CD1c-positive myeloid dendritic cell (primary cell): ENCODE measurements at regions not wholly inside any gene's neighbourhood (a gene's known extent, or its start where the extent isn't known, plus 50 kb on each side); places are given as distances from the start of the nearest gene placed in this dataset.

Source experiments
- DNase-seq: peaks from one replicate; pipeline ENCODE4 v3.0.0-alpha.2; 2016; ENCODE audit errors: extremely low spot score

DNA sequence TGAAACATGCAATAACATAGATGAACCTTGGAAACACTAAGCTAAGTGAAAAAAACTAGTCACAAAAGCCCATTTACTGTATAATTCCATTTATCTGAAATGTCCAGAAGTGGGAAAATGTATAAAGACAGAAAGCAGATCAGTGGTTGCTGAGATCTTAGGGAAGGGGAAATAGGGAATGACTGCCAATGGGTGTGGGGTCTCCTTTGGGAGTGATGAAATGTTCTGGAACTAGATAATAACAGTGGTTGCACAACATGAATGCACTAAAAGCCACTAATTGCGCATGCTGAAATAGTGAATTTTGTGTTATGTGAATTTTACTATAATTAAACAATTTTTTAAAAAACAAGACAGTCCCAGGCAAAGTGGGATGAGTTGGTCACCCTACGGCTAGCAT lies 472.8 kb downstream of the CCDC171 start:
- no peak for DNase-seq

DNA sequence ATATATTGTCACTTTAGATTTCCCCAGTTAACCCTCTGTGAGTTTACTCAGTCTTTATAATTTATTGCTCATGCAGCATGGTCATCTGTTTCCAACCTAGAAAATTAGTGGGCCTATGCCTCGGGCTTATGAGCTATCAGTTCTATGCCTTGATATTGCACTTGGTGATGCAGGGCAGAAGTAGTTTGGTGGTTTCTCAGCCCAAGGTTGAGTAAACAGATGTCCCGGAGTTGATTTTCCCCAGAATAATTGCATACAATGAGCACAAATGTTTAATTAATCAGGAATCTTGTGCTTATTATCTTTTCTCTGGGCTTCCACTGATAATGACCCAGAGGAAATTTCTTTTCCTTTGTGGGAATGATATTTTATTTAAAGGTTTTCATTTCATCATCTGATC lies 474.0 kb downstream of the CCDC171 start:
- DNase-seq, result no peak

GRCh38 chr9:16028548-16028947 lies 475.7 kb downstream of the CCDC171 start:
- no peak for DNase-seq

GRCh38 chr9:16029046-16029615 lies 476.3 kb downstream of the CCDC171 start:
- DNase-seq, result no peak

GRCh38 chr9:16029796-16030363 lies 477.0 kb downstream of the CCDC171 start:
- DNase-seq, result no peak

DNA sequence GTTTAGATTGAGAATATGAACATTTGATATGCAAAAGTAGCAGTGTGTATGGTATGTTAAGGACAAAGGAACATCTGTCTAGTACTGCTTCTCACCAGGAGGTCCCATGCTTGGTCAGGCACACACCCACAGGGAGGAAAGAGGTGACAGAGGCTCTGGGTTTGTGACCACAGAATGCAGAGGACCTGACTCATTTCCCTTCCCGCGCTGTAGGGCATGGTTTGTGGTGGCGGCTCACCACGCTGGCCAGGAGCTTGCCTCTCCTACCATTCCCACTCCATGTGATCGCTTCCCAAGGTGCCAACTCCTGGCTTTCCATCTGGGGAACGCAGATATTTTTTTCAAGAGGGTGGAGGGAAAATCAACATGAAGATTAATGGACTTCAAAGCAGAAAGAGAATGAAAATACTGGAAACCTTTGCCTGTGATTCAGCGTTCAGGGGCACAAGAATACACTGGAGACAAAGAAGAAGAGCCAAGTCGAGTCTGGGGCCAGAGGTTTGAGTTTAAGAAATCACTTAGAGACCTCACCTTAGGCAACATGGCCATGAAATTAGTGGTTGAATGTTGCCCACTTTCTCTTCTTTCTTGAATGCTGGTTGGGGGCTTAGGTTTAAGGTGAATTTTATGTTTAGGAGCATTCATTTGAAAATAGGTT lies 477.8 kb downstream of the CCDC171 start:
- DNase-seq, result no peak

GRCh38 chr9:16031486-16031885 lies 478.6 kb downstream of the CCDC171 start:
- DNase-seq, result no peak

DNA sequence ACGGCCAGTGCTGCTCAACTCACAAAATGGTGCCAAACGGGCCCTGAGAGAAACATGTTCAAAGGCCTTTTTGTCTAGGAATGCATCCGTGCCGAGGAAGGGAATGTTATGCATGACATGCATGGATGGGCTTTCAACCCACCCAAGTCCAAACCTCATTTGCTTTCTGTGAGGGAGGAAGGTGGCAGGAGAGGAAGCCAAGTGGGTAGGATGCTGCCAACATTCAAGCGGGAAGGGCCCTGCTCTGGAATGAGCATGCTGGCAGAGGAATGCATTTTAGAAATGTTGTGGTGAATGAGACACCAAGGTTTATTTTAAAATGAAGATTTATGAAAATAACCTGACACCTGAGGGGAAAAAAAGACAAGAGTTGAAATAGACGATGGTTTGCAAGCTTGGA lies 479.1 kb downstream of the CCDC171 start:
- DNase-seq, result no peak

DNA sequence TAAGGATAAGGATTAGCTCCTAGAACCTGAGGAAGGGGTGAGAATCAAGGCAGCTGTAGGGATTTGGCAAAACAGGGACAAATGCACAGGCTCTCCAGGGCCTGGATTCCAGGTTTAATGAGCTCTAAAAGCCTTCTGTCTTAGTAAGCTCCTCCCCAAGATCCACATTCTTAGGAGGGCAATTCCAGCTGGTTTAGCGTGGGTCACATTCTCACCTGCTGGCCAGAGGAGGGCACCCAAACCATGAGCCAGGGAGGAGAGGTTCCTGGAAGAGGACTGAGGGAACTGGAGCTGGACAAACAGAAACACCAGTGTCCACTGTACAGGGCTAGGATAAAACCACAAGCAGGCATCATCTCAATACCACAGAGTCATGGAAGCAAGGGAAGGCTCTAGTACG lies 480.0 kb downstream of the CCDC171 start:
- no peak for DNase-seq

GRCh38 chr9:16033253-16033652 lies 480.4 kb downstream of the CCDC171 start:
- no peak for DNase-seq

DNA sequence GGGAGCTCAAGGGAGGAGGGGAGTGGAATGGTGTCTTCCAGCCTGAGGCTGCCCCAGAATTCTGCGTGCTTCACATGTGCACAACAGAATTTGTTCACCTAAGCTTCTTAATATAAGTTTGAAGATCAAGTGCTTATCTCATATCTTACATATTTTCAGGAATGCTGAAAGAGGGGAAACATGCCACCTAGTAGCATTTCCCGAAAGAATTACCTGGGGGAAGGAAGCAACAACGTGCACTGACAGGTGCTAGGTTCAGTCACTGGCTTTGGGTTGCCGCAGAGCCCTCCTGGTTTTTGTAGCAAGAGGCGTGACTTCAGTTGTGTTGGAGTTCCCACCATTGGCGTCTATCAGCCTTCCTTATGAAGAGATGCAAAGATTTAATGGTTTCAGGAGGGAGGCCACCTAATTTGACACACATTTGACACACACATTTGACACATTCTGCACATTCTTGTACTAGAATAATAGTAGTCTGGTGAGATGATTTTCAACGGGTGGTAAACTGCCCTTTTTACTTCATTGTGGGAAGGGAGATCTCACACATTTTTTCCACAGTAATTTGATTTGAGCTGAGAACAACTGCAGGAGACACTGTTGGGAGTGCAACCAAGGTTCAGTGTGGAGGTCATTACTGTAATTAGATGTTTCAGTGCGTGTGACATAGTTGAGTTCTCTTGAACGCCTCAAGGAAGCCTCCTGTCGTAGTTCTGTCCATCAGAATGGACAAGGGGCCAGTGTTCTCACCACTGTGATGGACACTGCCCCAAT lies 481.3 kb downstream of the CCDC171 start:
- no peak for DNase-seq

- DNase-seq, result no peak
Measured at GRCh38 chr9:16039218-16039987, 486.6 kb downstream of the CCDC171 start.

DNA sequence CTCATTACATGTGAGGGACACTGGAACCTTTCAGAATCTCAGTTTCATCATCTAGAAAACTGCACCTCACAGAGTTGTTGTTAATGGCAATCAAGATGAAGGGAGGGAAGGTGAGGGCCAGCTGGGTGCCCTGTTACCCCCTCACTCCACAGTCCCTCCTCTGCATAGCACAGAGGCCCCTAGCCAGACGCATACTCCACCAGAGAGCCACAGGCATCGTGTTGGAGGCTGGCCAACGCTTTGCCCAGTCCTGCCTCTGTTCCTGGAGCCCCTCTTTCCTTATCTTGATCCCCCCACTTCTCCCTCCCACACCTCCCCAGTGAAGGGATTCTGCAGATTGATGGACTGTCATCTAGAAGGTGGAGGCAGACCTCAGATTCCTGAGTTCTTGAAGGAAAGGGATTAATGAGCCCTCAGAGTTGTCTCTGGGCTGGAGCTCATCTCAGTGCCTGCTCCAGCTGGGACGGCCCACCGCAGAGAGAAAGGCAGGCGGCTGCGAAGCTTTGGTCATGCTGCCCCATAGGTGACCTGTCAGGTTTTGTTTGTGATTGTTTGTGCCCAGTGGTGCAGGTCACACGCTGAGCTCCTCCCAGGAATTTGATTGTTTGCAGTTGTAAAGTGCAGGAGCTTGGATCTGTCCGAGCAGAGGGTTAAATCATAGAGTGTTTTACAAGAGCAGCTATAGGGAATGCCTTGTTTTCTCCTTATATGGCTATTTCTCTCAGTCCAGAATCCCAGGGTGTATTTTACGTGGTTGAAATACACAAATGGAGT lies 487.3 kb downstream of the CCDC171 start:
- DNase-seq, result no peak

GRCh38 chr9:16043756-16044578 lies 491.1 kb downstream of the CCDC171 start:
- DNase-seq, result no peak

- DNase-seq, result no peak
Measured at GRCh38 chr9:16044579-16044881, 491.7 kb downstream of the CCDC171 start.

- no peak for DNase-seq
Measured at GRCh38 chr9:16045651-16046280, 492.9 kb downstream of the CCDC171 start.

- DNase-seq, result no peak
Measured at GRCh38 chr9:16046713-16047112, 493.9 kb downstream of the CCDC171 start.

DNA sequence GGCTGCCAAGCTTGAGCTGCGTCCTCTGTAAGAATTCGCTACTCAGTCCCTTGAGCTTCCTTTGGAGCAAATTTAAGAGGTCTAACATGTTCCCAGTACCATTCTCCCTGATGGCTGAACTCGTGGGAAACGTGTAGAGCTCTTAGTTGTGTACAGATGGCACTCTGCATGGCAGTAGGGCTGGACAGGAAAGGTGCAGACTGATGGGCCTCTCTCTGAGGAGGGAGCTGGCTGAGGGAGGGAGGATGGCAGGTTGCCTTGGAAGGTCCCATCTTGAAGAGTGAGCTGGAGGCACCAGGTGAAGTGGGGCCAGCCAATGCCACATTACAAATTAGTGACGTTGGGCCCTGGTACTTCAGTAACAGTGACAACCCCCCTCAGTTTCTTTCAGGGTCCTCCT lies 495.3 kb downstream of the CCDC171 start:
- DNase-seq, result no peak

- no peak for DNase-seq
Measured at GRCh38 chr9:16052146-16052545, 499.3 kb downstream of the CCDC171 start.
